ENCODE measurements at regions not wholly inside any gene's neighbourhood (a gene's known extent, or its start where the extent isn't known, plus 50 kb on each side); places are given as distances from the start of the nearest gene placed in this dataset.

- DNase-seq: no peak
Measured at GRCh38 chr10:131781791-131782190, 119.0 kb upstream of the PPP2R2D start.

- no peak for DNase-seq
Measured at GRCh38 chr10:131784363-131785120, 116.3 kb upstream of the PPP2R2D start.

GRCh38 chr10:131785121-131785460, 115.7 kb upstream of the PPP2R2D start:
- DNase-seq: no peak

GRCh38 chr10:131786756-131787605, 113.8 kb upstream of the PPP2R2D start:
- DNase-seq: no peak

DNA sequence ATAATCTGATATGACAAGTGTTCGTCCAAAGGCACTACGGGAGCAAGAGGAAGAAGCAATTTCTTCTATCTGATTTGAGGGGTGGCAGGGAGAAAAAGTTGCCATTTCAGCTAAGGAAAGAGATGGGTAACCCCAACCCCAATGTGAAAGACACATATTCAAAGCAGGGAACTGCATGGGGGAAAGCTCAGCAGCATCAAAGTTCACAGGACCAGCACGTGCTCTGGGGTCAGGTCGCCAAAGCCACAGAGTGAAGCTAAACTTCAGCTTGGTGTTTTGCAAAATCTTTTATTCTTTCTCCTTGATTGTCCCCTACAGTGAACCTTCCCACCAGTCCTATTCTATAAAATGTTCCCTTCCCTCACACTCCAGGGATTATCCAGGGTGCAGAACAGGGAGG, 112.8 kb upstream of the PPP2R2D start:
- no peak for DNase-seq

DNA sequence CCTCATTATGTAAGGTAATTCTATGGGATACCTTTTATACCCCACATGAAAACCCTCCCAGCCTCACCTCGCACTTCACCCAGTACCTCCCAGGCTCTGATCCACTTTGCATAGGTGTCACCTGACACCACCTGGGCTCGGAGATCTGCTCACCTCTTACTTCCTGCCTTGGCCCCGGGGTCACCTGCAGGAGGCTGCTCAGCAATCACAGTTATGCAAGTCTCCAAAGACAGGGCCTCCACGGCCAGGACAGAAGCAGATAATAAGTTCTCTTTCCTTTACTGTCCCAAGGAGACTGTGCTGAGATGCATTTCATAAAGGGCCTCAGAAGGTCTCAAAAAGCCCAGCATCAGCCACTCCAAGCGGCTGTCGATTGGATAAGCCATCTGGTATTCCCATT, 112.4 kb upstream of the PPP2R2D start:
- DNase-seq: no peak

GRCh38 chr10:131789516-131789915, 111.3 kb upstream of the PPP2R2D start:
- no peak for DNase-seq

- DNase-seq: no peak
Measured at GRCh38 chr10:131790021-131790420, 110.8 kb upstream of the PPP2R2D start.

DNA sequence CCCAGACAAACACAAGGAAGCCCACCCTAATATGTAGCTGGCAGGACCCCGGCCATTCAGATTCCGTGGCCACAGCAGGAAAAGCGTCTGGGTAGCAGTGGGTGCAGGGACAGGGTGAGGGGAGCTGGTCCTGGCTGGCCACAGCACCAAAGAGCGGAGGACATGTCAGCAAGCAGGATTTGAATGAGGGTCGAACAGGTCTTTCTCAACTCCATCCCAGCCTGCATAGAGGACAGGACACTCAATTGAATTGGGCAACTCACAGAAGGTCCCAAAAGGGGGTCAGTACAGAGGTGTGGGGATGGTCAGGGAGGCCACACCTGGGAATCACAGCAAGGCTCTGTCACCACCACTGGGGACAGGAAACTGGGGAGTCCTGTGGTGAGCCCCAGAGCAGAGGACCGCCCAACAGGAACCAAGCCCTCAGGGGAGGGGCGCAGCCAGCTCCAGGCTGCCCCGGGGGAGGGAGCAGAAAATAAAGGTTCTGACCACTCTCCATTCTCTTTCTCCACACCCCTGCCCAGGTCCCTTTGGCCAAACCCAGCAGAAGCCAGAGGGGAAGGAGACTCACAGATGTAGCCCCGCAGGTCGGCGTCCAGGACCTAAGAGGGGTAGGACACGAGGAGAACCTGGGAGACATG, 108.7 kb upstream of the PPP2R2D start:
- no peak for DNase-seq

DNA sequence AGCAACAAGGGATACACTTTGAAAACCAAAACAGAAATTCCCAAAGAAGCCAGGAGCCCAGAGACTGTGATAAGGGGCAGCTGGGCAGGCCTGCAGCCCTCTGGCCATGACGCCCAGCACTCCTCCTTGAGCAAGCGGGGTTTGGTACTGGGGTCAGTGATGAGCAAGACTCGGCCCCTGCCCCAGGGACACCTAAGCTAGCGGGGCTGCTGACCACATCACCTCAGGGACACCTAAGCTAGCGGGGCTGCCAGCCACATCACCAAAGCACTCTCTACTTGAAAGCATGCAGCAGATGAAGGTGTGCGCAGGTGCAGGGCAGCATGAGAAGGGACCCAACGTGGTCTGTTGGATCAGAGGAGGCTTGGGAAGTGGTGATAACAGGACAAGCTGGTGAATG, 108.0 kb upstream of the PPP2R2D start:
- DNase-seq: no peak

GRCh38 chr10:131795761-131796160, 105.0 kb upstream of the PPP2R2D start:
- no peak for DNase-seq

- no peak for DNase-seq
Measured at GRCh38 chr10:131797626-131798025, 103.2 kb upstream of the PPP2R2D start.

DNA sequence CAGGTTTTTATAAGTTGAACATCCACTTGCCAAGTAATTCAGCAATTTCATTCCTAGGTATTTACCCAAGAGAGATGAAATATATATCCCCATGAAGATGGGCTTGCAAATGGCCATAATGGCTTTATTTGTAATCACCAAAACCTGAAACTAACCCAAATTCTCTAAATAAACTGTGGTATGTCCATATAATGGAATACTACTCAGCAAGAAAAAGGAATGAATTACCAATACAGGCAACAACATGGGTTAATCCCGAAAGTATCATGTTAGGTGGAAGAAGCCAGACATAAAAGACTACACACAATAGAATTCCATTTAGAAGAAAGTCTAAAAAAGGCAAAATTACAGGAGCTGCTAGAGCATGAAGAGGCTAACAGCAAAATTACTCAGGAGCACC, 101.4 kb upstream of the PPP2R2D start:
- no peak for DNase-seq

DNA sequence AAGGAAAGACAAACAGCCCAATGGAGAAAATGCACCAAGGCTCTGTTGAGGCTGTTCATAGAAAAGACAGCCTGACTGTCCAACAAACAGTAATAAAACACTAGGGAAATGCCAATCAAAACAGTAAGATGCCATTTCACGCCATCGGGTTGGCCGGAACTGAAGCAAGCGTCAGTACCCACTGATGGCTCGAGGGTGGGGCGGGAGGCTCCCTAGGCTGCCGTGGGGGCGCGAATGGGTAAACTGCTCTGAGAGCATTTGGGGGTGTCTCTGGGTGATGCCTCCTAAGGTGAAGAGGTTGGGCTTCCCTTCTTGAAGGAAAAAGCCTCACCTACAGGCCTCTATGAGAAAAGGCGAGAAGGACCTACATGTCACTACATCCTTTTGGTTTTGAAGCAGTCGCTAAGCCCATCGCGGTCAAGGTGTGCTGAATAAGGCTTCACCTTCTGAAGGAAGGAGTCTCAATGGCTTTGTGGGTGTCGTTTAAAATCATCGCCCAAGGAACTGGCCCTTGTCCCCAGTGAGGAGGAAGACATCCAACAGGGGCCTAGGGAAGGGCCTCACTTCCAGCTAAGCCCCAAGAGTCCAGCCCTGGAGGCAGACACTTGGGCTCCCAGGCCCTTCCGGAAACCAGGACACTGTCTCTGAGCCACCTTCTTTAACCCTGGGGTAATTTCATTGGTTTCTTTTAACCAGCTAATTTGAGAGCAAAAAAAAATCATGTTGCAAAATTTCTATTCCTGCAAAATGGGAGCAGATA, 98.5 kb upstream of the PPP2R2D start:
- DNase-seq: no peak

- DNase-seq: no peak
Measured at GRCh38 chr10:131802996-131803395, 97.8 kb upstream of the PPP2R2D start.

GRCh38 chr10:131803860-131804425, 96.9 kb upstream of the PPP2R2D start:
- DNase-seq: no peak

DNA sequence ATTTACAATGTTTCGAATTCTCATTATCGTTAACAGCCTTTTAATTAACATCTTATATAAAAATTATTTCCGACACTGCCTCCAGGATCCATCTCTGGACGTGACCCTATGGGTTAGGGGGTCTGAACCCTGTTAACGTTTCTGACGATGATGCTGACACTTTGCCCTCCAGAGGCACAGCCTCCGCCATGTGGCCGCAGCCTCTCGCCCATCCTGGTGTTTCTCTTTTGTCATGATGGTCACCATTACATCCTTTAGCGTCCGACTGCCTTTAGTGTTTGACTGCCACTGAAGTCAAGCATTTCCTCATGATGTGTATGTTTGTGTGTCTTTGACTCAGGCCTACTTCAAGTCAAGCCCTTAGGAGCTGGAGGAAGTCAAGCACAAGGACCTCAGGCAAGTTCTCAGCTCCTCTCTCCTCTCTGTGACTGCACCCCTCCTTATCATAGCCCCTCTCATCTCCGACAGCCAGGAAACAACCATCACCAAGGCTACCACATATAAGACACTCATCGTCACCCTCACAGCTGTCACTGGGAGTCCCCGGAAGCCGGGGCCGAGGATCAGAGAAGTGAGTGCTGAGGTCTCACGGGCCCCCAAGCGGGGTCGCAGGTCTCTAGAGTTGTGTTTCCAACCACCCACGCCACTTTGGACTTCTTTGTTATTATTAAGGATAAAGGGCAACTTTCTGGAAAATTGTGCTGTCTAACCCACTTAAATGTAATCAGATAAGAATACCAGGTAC, 96.1 kb upstream of the PPP2R2D start:
- DNase-seq: no peak

DNA sequence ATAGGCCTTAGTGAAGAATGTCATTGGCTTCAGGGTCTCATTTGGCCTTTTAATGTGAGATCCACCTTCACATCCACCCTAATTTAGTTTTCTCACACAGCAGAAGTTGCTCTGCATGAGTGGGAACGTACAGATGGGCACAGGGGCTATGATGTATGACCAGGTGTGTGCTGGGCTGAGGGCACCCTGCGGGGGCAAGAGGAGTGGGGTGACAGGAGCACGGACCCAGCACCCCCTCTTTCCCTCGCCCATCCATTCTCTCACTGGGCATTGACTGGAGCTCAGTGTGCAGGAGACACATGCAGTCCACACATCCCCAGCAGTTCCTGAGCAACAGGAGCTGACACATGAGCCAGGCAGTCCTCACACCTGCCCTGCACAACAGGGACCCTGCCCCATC, 95.1 kb upstream of the PPP2R2D start:
- no peak for DNase-seq

- no peak for DNase-seq
Measured at GRCh38 chr10:131806146-131806545, 94.7 kb upstream of the PPP2R2D start.

DNA sequence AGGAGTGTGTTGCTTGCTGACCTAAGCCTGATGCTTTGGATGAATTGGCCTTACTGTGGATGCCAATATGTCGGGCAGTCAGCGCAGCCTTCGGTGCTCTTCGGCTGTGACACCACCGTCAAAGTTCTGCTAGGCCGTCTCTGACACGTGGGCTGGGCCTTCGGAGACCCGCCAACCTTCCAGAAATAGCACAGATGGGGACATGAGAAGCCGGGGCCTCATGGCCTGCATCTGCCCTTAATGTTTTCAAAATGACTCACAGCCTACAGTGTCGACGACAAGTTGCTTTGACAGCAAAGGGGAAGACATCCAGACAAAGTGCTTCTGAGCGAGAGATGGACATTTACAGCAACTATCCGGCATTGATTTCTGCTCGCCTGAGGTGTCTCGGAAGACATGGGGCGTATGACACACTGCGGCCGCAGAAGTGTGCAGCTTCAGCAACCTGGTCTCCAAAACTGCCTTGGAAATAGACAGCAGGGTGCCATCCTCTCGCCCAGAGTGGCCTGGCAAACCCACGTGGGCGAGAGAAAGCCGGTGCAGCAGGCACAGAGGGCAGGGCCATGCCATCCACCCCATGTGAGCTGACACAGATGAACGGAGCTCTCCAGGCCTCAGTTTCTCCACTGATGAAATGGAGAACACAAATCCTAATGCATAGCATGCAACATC, 94.0 kb upstream of the PPP2R2D start:
- no peak for DNase-seq

DNA sequence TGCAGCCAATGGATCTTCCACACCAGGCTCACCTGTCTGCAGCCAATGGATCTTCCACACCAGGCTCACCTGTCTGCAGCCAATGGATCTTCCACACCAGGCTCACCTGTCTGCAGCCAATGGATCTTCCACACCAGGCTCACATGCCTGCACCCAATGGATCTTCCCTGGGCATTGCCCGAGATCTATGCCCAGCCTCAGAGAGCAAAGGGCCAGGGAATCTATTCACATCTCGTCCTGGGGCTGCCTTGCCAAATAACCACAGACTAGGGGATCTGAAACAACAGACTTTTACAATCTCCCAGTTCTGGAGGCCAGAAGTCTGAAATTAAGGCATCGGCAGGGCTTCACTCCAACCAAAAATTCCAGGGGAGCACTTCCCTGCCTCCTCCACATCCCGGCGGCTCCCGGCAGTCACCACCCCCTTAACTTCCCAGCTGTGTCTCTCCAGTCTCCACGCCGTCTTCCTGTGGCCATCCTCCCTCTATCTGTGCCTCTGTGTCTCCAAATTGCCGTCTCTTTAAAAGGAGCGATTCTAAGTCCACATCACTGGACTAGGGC, 92.4 kb upstream of the PPP2R2D start:
- DNase-seq: no peak

All from T1000 (cell line).